ENCODE measurements at regions not wholly inside any gene's neighbourhood (a gene's known extent, or its start where the extent isn't known, plus 50 kb on each side); places are given as distances from the start of the nearest gene placed in this dataset.

DNA sequence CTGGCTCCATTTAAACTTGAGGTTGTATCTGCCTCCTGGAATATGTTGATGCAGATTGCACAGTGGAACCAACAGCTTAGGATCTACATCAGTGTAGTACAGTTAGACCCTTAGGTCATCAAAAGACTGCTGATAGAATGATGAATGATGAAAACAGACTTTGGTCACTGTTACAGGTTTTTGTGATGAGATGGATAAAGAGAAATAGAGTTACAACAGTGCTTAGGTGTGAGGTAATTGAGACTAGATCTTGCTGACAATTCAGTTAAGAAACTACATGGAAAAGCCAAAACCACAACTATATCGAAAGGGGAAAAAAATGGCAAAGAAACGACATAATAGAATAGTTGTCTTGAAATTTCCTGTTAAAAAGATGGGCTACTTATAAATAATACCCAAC, 145.7 kb upstream of the LMNTD1 start:
- TF ChIP-seq EZH2 (IDR thresholded peaks at IDR 0.05; ENCODE audit: borderline replicate concordance, low read depth, low read length, severe bottlenecking) = no peak
- TF ChIP-seq, protein P1, sequence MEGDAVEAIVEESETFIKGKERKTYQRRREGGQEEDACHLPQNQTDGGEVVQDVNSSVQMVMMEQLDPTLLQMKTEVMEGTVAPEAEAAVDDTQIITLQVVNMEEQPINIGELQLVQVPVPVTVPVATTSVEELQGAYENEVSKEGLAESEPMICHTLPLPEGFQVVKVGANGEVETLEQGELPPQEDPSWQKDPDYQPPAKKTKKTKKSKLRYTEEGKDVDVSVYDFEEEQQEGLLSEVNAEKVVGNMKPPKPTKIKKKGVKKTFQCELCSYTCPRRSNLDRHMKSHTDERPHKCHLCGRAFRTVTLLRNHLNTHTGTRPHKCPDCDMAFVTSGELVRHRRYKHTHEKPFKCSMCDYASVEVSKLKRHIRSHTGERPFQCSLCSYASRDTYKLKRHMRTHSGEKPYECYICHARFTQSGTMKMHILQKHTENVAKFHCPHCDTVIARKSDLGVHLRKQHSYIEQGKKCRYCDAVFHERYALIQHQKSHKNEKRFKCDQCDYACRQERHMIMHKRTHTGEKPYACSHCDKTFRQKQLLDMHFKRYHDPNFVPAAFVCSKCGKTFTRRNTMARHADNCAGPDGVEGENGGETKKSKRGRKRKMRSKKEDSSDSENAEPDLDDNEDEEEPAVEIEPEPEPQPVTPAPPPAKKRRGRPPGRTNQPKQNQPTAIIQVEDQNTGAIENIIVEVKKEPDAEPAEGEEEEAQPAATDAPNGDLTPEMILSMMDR (IDR thresholded peaks at IDR 0.05; ENCODE audit: borderline replicate concordance, extremely low read depth, low read length, poor library complexity, severe bottlenecking) = no peak
- Histone ChIP-seq H3K27ac (ENCODE audit: low read length) (no peak overlapping the region), H3K4me1 (ENCODE audit: insufficient read depth, low read length) (no peaks in the 10 kb centered on the region), H3K9me3 (ENCODE audit: insufficient read depth, low read length, severe bottlenecking) (no peaks in the 10 kb centered on the region), H3K36me3 (ENCODE audit: insufficient read depth, low read length) (no peaks in the 10 kb centered on the region), H4K20me1 (ENCODE audit: insufficient read depth, low read length) (no peaks in the 10 kb centered on the region), H3K27me3 (ENCODE audit: insufficient read depth, low read length, poor library complexity) (no peaks in the 10 kb centered on the region), H2AFZ (ENCODE audit: low read depth, low read length) (no peak overlapping the region), H3K4me3 (ENCODE audit: low read depth in 1 of 2, low read length in 2 of 2) (no peak overlapping the region), H3K79me2 (ENCODE audit: insufficient read depth, low read length) (no peaks in the 10 kb centered on the region), H3K4me2 (ENCODE audit: insufficient read depth, low read length) (no peak overlapping the region), H3K9ac (ENCODE audit: low read depth, low read length) (no peak overlapping the region)
- no peak for DNase-seq
- no peak for ATAC-seq (ENCODE audit: insufficient read depth, low read depth)

DNA sequence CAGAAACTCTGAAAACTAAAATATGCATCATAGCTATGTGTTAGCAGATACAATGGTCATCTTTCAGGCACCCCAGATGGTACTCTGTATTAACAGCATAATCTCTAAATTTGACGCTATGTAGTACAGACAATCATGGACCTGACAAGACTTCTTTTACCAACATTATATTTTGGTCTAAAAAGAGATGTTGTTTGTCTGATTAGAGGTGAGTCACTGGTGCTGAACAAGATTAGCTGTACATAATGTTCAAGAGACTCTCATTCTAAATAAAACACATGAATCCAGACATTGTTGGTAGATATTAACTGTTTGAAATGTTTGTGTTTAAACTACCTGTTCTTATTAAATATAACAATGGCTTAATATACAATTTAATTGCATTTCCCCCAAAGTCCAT, 146.4 kb upstream of the LMNTD1 start:
- Histone ChIP-seq H3K27me3 (ENCODE audit: insufficient read depth, low read length, poor library complexity) (no peaks in the 10 kb centered on the region), H4K20me1 (ENCODE audit: insufficient read depth, low read length) (no peaks in the 10 kb centered on the region), H3K4me2 (ENCODE audit: insufficient read depth, low read length) (no peak overlapping the region), H3K4me3 (ENCODE audit: low read depth in 1 of 2, low read length in 2 of 2) (no peak overlapping the region), H3K9ac (ENCODE audit: low read depth, low read length) (no peak overlapping the region), H3K9me3 (ENCODE audit: insufficient read depth, low read length, severe bottlenecking) (no peaks in the 10 kb centered on the region), H3K27ac (ENCODE audit: low read length) (no peak overlapping the region), H3K79me2 (ENCODE audit: insufficient read depth, low read length) (no peaks in the 10 kb centered on the region), H2AFZ (ENCODE audit: low read depth, low read length) (no peak overlapping the region), H3K36me3 (ENCODE audit: insufficient read depth, low read length) (no peaks in the 10 kb centered on the region), H3K4me1 (ENCODE audit: insufficient read depth, low read length) (no peaks in the 10 kb centered on the region)
- TF ChIP-seq, protein P1 (IDR thresholded peaks at IDR 0.05; ENCODE audit: borderline replicate concordance, extremely low read depth, low read length, poor library complexity, severe bottlenecking) = no peak
- TF ChIP-seq EZH2 (IDR thresholded peaks at IDR 0.05; ENCODE audit: borderline replicate concordance, low read depth, low read length, severe bottlenecking) = no peak
- no peak for ATAC-seq (ENCODE audit: insufficient read depth, low read depth)
- DNase-seq = no peak

DNA sequence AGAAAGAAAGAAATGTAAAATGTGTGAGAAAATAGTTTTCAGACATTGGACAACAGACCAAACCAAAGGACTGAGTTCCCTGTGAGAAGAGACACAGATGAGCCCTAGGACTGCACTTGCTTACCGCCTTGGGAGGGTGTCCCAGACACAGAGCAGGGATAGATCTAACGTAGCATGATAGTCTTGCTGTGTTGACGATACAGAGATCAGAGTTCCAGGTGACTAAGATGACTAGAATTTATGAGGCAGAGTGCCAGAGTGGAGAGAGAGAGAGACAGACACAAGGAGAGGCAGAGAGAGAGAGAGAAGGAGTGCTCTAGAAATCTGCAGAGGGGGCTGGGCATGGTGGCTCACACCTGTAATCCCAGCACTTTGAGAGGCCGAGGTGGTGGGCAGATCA, 148.2 kb upstream of the LMNTD1 start:
- H3K27ac ChIP-seq (ENCODE audit: low read length) = no peak overlapping the region
- no peak overlapping the region for H2AFZ ChIP-seq (ENCODE audit: low read depth, low read length)
- H3K36me3 ChIP-seq (ENCODE audit: insufficient read depth, low read length) = no peaks in the 10 kb centered on the region
- ATAC-seq (ENCODE audit: insufficient read depth, low read depth) (no peak), DNase-seq (no peak)
- H3K9ac ChIP-seq (ENCODE audit: low read depth, low read length) = no peak overlapping the region
- H4K20me1 ChIP-seq (ENCODE audit: insufficient read depth, low read length) = no peaks in the 10 kb centered on the region
- no peaks in the 10 kb centered on the region for H3K4me1 ChIP-seq (ENCODE audit: insufficient read depth, low read length)
- H3K4me2 ChIP-seq (ENCODE audit: insufficient read depth, low read length) = no peak overlapping the region
- H3K9me3 ChIP-seq (ENCODE audit: insufficient read depth, low read length, severe bottlenecking) = no peaks in the 10 kb centered on the region
- no peak overlapping the region for H3K4me3 ChIP-seq (ENCODE audit: low read depth in 1 of 2, low read length in 2 of 2)
- no peaks in the 10 kb centered on the region for H3K79me2 ChIP-seq (ENCODE audit: insufficient read depth, low read length)
- no peak for TF ChIP-seq EZH2 (IDR thresholded peaks at IDR 0.05; ENCODE audit: borderline replicate concordance, low read depth, low read length, severe bottlenecking)
- TF ChIP-seq, protein P1 (IDR thresholded peaks at IDR 0.05; ENCODE audit: borderline replicate concordance, extremely low read depth, low read length, poor library complexity, severe bottlenecking) = no peak
- no peaks in the 10 kb centered on the region for H3K27me3 ChIP-seq (ENCODE audit: insufficient read depth, low read length, poor library complexity)

DNA sequence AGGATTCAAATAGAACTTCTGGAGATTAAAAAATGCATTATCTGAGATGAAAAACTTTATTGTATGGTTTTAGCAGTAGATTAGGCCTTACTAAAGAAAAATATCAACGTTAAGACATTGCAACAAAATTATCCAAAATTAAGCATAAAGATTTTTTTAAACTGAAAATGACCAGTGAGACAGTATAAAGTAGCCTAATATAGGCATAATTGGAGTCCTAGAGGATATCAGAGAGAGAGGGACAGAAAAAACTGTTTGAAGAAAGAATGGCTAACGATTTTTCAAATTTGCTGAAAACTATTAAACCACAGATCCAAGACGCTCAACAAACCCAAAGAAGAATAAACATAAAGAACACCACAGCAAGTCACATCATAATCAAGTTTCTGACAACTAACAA, 149.5 kb upstream of the LMNTD1 start:
- ATAC-seq (ENCODE audit: insufficient read depth, low read depth) (no peak), DNase-seq (no peak)
- Histone ChIP-seq H3K27ac (ENCODE audit: low read length) (no peak overlapping the region), H3K4me2 (ENCODE audit: insufficient read depth, low read length) (no peak overlapping the region), H3K36me3 (ENCODE audit: insufficient read depth, low read length) (no peaks in the 10 kb centered on the region), H3K9ac (ENCODE audit: low read depth, low read length) (no peak overlapping the region), H2AFZ (ENCODE audit: low read depth, low read length) (no peak overlapping the region), H3K27me3 (ENCODE audit: insufficient read depth, low read length, poor library complexity) (no peaks in the 10 kb centered on the region), H4K20me1 (ENCODE audit: insufficient read depth, low read length) (no peaks in the 10 kb centered on the region), H3K79me2 (ENCODE audit: insufficient read depth, low read length) (no peaks in the 10 kb centered on the region), H3K4me3 (ENCODE audit: low read depth in 1 of 2, low read length in 2 of 2) (no peak overlapping the region), H3K4me1 (ENCODE audit: insufficient read depth, low read length) (no peaks in the 10 kb centered on the region), H3K9me3 (ENCODE audit: insufficient read depth, low read length, severe bottlenecking) (peaks cover under 1% of the 10 kb centered on the region)
- TF ChIP-seq, protein P1 (IDR thresholded peaks at IDR 0.05; ENCODE audit: borderline replicate concordance, extremely low read depth, low read length, poor library complexity, severe bottlenecking) = no peak
- TF ChIP-seq EZH2 (IDR thresholded peaks at IDR 0.05; ENCODE audit: borderline replicate concordance, low read depth, low read length, severe bottlenecking) = no peak

All from DND-41 (cell line).